ENCODE measurements at regions not wholly inside any gene's neighbourhood (a gene's known extent, or its start where the extent isn't known, plus 50 kb on each side); places are given as distances from the start of the nearest gene placed in this dataset.
A peak's percentile ranks its signal among the peaks of the same experiment; 100 is the strongest.

GRCh38 chr2:120935339-120936313, 200.0 kb downstream of the GLI2 start:
- Mint-ChIP-seq H3K4me1 (ENCODE audit: low read depth) (peaks cover 27% of the 10 kb centered on the region), H3K27ac (peak overlapping the region; percentile 17)

GRCh38 chr2:120936476-120937334, 201.0 kb downstream of the GLI2 start:
- peaks cover 27% of the 10 kb centered on the region for H3K4me1 Mint-ChIP-seq (ENCODE audit: low read depth)
- no peak for DNase-seq (ENCODE audit: low spot score, unreplicated experiment)
- TF ChIP-seq CTCF (IDR thresholded peaks at IDR 0.05; ENCODE audit: unreplicated experiment), result no peak

More at GRCh38 chr2:120935339-120936313, 200.0 kb downstream of the GLI2 start:
- H3K27me3 Mint-ChIP-seq, result peaks cover 91% of the 10 kb centered on the region
- TF ChIP-seq CTCF (IDR thresholded peaks at IDR 0.05; ENCODE audit: unreplicated experiment), result no peak
- no peaks in the 10 kb centered on the region for H3K36me3 Mint-ChIP-seq (ENCODE audit: insufficient read depth)
- H3K4me3 Mint-ChIP-seq (ENCODE audit: low read depth), result peak overlapping the region; percentile 43
- peak; percentile 30 for DNase-seq (ENCODE audit: low spot score, unreplicated experiment)
- H3K9me3 Mint-ChIP-seq (ENCODE audit: low read depth), result peaks cover 3% of the 10 kb centered on the region

GRCh38 chr2:120937686-120938044, 202.0 kb downstream of the GLI2 start:
- TF ChIP-seq CTCF (IDR thresholded peaks at IDR 0.05; ENCODE audit: unreplicated experiment), result no peak
- Mint-ChIP-seq H3K4me1 (ENCODE audit: low read depth) (peaks cover 27% of the 10 kb centered on the region), H3K4me3 (ENCODE audit: low read depth) (no peak overlapping the region), H3K27me3 (peaks cover 96% of the 10 kb centered on the region), H3K9me3 (ENCODE audit: low read depth) (no peaks in the 10 kb centered on the region), H3K36me3 (ENCODE audit: insufficient read depth) (peaks cover under 1% of the 10 kb centered on the region), H3K27ac (no peak overlapping the region)
- DNase-seq (ENCODE audit: low spot score, unreplicated experiment), result no peak

More at GRCh38 chr2:120936476-120937334, 201.0 kb downstream of the GLI2 start:
- H3K27ac Mint-ChIP-seq, result no peak overlapping the region
- H3K4me3 Mint-ChIP-seq (ENCODE audit: low read depth), result no peak overlapping the region
- no peaks in the 10 kb centered on the region for H3K9me3 Mint-ChIP-seq (ENCODE audit: low read depth)
- H3K27me3 Mint-ChIP-seq, result peaks cover 94% of the 10 kb centered on the region
- H3K36me3 Mint-ChIP-seq (ENCODE audit: insufficient read depth), result no peaks in the 10 kb centered on the region

- H3K27ac Mint-ChIP-seq, result no peak overlapping the region
- no peak overlapping the region for H3K4me3 Mint-ChIP-seq (ENCODE audit: low read depth)
- no peaks in the 10 kb centered on the region for H3K9me3 Mint-ChIP-seq (ENCODE audit: low read depth)
- TF ChIP-seq CTCF (IDR thresholded peaks at IDR 0.05; ENCODE audit: unreplicated experiment), result no peak
- peaks cover 2% of the 10 kb centered on the region for H3K36me3 Mint-ChIP-seq (ENCODE audit: insufficient read depth)
- peaks cover 27% of the 10 kb centered on the region for H3K4me1 Mint-ChIP-seq (ENCODE audit: low read depth)
- peaks cover 96% of the 10 kb centered on the region for H3K27me3 Mint-ChIP-seq
- DNase-seq (ENCODE audit: low spot score, unreplicated experiment), result no peak
Observed at GRCh38 chr2:120938045-120938771, 202.5 kb downstream of the GLI2 start.
